Natural killer cell (primary cell): ENCODE measurements at regions not wholly inside any gene's neighbourhood (a gene's known extent, or its start where the extent isn't known, plus 50 kb on each side); places are given as distances from the start of the nearest gene placed in this dataset.

Experiments used
- ATAC-seq, 3 donors: fragments of 150-1000 bp in 2 of 3; fragments of 200-7000 bp in 1 of 3; cut with Tn5 transposase; 1 replicate in 1 of 3; 2 replicates in 2 of 3; pipeline ENCODE4 v1.10.0; 2021; ENCODE audit warnings: mild to moderate bottlenecking in 2 of 3, moderate library complexity in 2 of 3
- DNase-seq, 2 donors: peaks; one replicate each; pipeline versions ENCODE4 v3.0.0 to v3.0.0-alpha.2; 2013 to 2021; ENCODE audit warnings: mixed read lengths in 1 of 2
- H3K27ac ChIP-seq: one replicate; pipeline ENCODE4 v1.5.1; 2013; ENCODE audit warnings: mild to moderate bottlenecking, low read length
- H3K27me3 ChIP-seq: one replicate; pipeline ENCODE4 v1.6.1; 2013; ENCODE audit warnings: low read length; ENCODE audit not compliant: control insufficient read depth, insufficient read depth
- H3K36me3 ChIP-seq: one replicate; pipeline ENCODE4 v1.6.1; 2013; ENCODE audit warnings: low read length; ENCODE audit not compliant: control insufficient read depth, insufficient read depth
- H3K4me1 ChIP-seq: one replicate; pipeline ENCODE4 v1.6.1; 2013; ENCODE audit warnings: low read length; ENCODE audit not compliant: control insufficient read depth, insufficient read depth
- H3K4me3 ChIP-seq: one replicate; pipeline ENCODE4 v1.5.1; 2013; ENCODE audit warnings: low read length
- H3K9me3 ChIP-seq: one replicate; pipeline ENCODE4 v1.6.1; 2013; ENCODE audit warnings: low read length; ENCODE audit not compliant: control insufficient read depth, insufficient read depth
- H3K27ac Mint-ChIP-seq, 2 donors: one replicate each; pipeline ENCODE4 v1.8.0; 2022; ENCODE audit warnings: mild to moderate bottlenecking in 2 of 2, mixed read lengths in 2 of 2, moderate library complexity in 1 of 2
- H3K27me3 Mint-ChIP-seq, 2 donors: one replicate each; pipeline ENCODE4 v1.8.0; 2022; ENCODE audit warnings: low read depth in 2 of 2, mixed read lengths in 2 of 2
- H3K36me3 Mint-ChIP-seq: one replicate; pipeline ENCODE4 v1.8.0; 2022; ENCODE audit warnings: mixed read lengths
- H3K4me1 Mint-ChIP-seq, 2 donors: one replicate each; pipeline ENCODE4 v1.8.0; 2022; ENCODE audit warnings: mixed read lengths in 2 of 2
- H3K4me3 Mint-ChIP-seq: one replicate; pipeline ENCODE4 v1.8.0; 2022; ENCODE audit warnings: mild to moderate bottlenecking, moderate library complexity, mixed read lengths
- H3K9me3 Mint-ChIP-seq, 2 donors: one replicate each; pipeline ENCODE4 v1.8.0; 2022; ENCODE audit warnings: mixed read lengths in 2 of 2
- WGBS: methylation state at CpG from one replicate; pipeline ENCODE4 v1.1.7; 2013; ENCODE audit warnings: missing lambda C conversion rate; ENCODE audit not compliant: insufficient coverage; 5-methylcytosine and 5-hydroxymethylcytosine counted together
- intact Hi-C: fragments of 100-400 bp; cut with micrococcal nuclease; formaldehyde crosslinking; loops from one replicate; pipeline ENCODE4 v1.14.2; 2022
- TF ChIP-seq, protein P1 (sequence below): fragments of 200-600 bp; IDR thresholded peaks from one replicate; pipeline ENCODE4 v1.8.0; 2022; ENCODE audit warnings: antibody characterized with exemption

DNA sequence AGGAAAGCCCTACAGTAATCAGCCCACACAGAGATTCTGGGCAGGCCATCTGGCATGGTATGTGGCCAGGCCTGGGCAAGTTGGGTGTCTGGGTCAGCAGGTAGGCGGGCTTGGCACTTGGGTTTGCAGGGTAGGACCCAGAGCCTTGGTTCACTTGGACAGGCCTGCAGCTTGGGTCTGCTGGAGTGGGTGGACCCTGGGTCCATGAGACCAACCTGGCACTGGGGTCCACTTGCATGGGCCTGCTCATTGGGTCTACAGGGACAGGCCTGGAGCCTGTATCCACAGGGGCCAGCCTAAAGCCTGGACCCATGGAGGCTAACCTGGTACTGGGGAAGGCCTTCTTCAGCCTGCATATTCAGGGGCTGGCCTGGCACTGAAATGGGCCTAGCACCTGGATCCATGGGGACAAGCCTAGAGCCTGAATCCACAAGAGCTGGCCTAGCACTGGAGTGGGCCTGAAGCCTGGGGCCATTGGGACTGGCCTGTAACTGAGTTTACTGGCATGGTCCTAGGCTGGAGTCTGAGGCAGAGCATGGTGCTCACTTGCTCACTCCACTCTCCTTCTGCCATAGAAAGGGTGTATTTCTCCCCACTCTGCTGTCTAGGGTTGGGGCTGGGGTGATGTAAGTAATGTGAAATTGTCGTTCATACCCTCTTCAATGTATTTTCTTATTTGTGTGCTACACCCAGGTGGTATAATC, 315.0 kb downstream of the AHR start:
- Mint-ChIP-seq H3K4me1 (no peaks in the 10 kb centered on the region), H3K36me3 (no peaks in the 10 kb centered on the region), H3K9me3 (peaks cover 0 to 2% of the 10 kb centered on the region in 2 donors), H3K4me3 (no peak overlapping the region), H3K27ac (no peak overlapping the region), H3K27me3 (no peaks in the 10 kb centered on the region)
- 75% methylated on average over 1 of the region's 2 CpGs for WGBS
- Histone ChIP-seq H3K4me3 (no peak overlapping the region), H3K36me3 (no peaks in the 10 kb centered on the region), H3K4me1 (no peaks in the 10 kb centered on the region), H3K27me3 (no peaks in the 10 kb centered on the region), H3K9me3 (no peaks in the 10 kb centered on the region), H3K27ac (no peak overlapping the region)
- intact Hi-C loops = no loop called here
- TF ChIP-seq, protein P1, sequence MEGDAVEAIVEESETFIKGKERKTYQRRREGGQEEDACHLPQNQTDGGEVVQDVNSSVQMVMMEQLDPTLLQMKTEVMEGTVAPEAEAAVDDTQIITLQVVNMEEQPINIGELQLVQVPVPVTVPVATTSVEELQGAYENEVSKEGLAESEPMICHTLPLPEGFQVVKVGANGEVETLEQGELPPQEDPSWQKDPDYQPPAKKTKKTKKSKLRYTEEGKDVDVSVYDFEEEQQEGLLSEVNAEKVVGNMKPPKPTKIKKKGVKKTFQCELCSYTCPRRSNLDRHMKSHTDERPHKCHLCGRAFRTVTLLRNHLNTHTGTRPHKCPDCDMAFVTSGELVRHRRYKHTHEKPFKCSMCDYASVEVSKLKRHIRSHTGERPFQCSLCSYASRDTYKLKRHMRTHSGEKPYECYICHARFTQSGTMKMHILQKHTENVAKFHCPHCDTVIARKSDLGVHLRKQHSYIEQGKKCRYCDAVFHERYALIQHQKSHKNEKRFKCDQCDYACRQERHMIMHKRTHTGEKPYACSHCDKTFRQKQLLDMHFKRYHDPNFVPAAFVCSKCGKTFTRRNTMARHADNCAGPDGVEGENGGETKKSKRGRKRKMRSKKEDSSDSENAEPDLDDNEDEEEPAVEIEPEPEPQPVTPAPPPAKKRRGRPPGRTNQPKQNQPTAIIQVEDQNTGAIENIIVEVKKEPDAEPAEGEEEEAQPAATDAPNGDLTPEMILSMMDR = no peak
- DNase-seq (no peak), ATAC-seq (no peak)

DNA sequence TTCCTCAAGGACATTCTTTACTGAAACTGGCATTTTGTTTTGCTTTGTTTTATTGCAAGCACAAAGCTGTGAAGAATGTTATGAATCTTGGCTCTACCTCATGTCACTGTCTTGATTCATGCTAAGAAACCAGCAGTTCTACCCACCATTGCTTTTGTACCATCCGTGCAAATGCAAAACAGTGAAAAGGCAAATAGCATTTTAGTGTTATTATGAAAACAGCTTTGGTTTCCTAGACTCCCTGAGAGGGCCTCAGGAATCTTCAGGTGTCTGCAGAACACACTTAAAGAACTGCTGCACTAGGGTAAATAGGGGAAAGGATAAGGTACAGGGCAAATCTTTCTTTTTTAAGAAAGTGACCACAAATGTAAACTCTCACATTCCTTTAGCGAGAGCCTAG, 318.9 kb downstream of the AHR start:
- intact Hi-C loops = no loop called here
- H3K4me3 Mint-ChIP-seq = no peak overlapping the region
- ATAC-seq = no peak
- 89% methylated on average over 2 of the region's 2 CpGs for WGBS
- H3K27me3 Mint-ChIP-seq = no peaks in the 10 kb centered on the region
- H3K4me3 ChIP-seq = no peak overlapping the region
- DNase-seq = no peak
- H3K27me3 ChIP-seq = no peaks in the 10 kb centered on the region
- H3K9me3 Mint-ChIP-seq = peaks cover 0 to 2% of the 10 kb centered on the region in 2 donors
- TF ChIP-seq, protein P1 = no peak
- no peaks in the 10 kb centered on the region for H3K9me3 ChIP-seq
- no peaks in the 10 kb centered on the region for H3K4me1 ChIP-seq
- no peak overlapping the region for H3K27ac ChIP-seq
- no peaks in the 10 kb centered on the region for H3K36me3 ChIP-seq
- no peaks in the 10 kb centered on the region for H3K4me1 Mint-ChIP-seq
- H3K36me3 Mint-ChIP-seq = no peaks in the 10 kb centered on the region
- no peak overlapping the region for H3K27ac Mint-ChIP-seq

DNA sequence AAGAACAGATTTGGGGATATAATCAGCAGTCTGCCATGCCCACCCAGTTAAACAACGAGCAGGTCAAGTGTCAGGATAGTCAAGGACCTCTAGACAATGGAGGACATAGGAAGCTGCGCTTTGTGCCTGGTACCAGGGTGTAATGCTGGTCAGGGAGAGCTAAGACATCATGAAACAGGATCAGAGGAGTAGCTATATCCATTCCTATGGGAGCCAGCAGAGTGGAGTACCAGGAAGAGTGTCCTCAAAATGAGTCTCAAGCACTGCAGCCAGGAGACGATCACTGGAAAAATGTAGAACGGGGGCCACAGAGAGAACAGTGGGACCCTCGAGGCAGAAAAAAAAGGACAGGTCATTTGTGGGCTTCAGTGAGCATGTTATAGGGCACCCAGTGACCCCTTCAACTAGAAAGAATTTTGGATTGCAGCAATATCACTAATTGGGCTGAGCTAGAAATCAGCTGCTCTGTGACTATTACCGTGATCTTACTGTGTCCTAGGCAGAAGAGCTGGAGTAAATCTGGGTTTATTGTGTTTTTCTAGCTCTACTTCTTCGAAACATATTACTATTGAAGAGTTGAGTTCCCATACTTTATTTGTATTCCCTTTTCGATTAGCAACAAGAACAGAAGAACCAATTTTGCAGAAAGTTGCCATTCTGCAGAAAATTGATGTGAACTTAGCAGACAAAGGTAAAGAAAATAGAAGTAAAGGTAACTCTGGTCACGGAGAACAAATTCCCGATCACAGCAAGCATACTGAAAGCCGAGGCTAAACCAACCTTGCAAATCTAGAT, 319.6 kb downstream of the AHR start:
- no peak overlapping the region for H3K4me3 ChIP-seq
- H3K36me3 ChIP-seq = no peaks in the 10 kb centered on the region
- TF ChIP-seq, protein P1 = no peak
- no peaks in the 10 kb centered on the region for H3K9me3 ChIP-seq
- Mint-ChIP-seq H3K4me3 (no peak overlapping the region), H3K27ac (no peak overlapping the region), H3K9me3 (peaks cover 0 to 2% of the 10 kb centered on the region in 2 donors), H3K4me1 (no peaks in the 10 kb centered on the region), H3K27me3 (no peaks in the 10 kb centered on the region), H3K36me3 (no peaks in the 10 kb centered on the region)
- DNase-seq (no peak), ATAC-seq (no peak)
- intact Hi-C loops = no loop called here
- no peak overlapping the region for H3K27ac ChIP-seq
- no peaks in the 10 kb centered on the region for H3K27me3 ChIP-seq
- H3K4me1 ChIP-seq = no peaks in the 10 kb centered on the region
- 92% methylated on average over 10 of the region's 11 CpGs for WGBS
